MM.1S (cell line): ENCODE measurements at regions not wholly inside any gene's neighbourhood (a gene's known extent, or its start where the extent isn't known, plus 50 kb on each side); places are given as distances from the start of the nearest gene placed in this dataset.

Experiments
- DNase-seq: peaks from one replicate; pipeline ENCODE4 v3.0.0-alpha.2; 2015
- H2AFZ ChIP-seq: fragments of 300-600 bp; sonication (generic); 2 replicates; pipeline ENCODE4 v1.6.0; 2016; ENCODE audit warnings: antibody characterized with exemption, low read length
- H3F3A ChIP-seq: fragments of 300-600 bp; sonication (generic); 2 replicates; pipeline ENCODE4 v1.6.1; 2016; ENCODE audit warnings: mild to moderate bottlenecking, antibody characterized with exemption, low read length, moderate library complexity, mixed read lengths; ENCODE audit not compliant: insufficient read depth
- H3K27ac ChIP-seq: fragments of 300-600 bp; sonication (generic); 2 replicates; pipeline ENCODE4 v1.5.1; 2016; ENCODE audit warnings: mild to moderate bottlenecking, low read length
- H3K27me3 ChIP-seq: fragments of 300-600 bp; sonication (generic); replicated peaks from 2 replicates; pipeline ENCODE4 v1.6.0; 2016; ENCODE audit warnings: low read length; ENCODE audit not compliant: insufficient read depth
- H3K36me3 ChIP-seq: fragments of 300-600 bp; sonication (generic); replicated peaks from 2 replicates; pipeline ENCODE4 v1.6.1; 2016; ENCODE audit warnings: mild to moderate bottlenecking, low read length, mixed read lengths; ENCODE audit not compliant: insufficient read depth
- H3K4me1 ChIP-seq: fragments of 300-600 bp; sonication (generic); 2 replicates; pipeline ENCODE4 v1.6.1; 2016; ENCODE audit warnings: low read length, mixed read lengths
- H3K4me2 ChIP-seq: fragments of 300-600 bp; sonication (generic); 2 replicates; pipeline ENCODE4 v1.6.0; 2016; ENCODE audit warnings: low read depth, low read length
- H3K4me3 ChIP-seq: fragments of 300-600 bp; sonication (generic); 2 replicates; pipeline ENCODE4 v1.5.1; 2016; ENCODE audit warnings: low read length, mixed read lengths
- H3K79me2 ChIP-seq: fragments of 300-600 bp; sonication (generic); 2 replicates; pipeline ENCODE4 v1.6.1; 2016; ENCODE audit warnings: mixed run types, low read length, mixed read lengths
- H3K9ac ChIP-seq: fragments of 300-600 bp; sonication (generic); 2 replicates; pipeline ENCODE4 v1.6.1; 2016; ENCODE audit warnings: low read length, mixed read lengths
- H3K9me2 ChIP-seq: fragments of 300-600 bp; sonication (generic); replicated peaks from 2 replicates; pipeline ENCODE4 v1.6.1; 2016; ENCODE audit warnings: mild to moderate bottlenecking, low read length, mixed read lengths; ENCODE audit not compliant: insufficient read depth
- H3K9me3 ChIP-seq: fragments of 300-600 bp; sonication (generic); replicated peaks from 2 replicates; pipeline ENCODE4 v1.6.1; 2016; ENCODE audit warnings: mild to moderate bottlenecking, low read length, mixed read lengths; ENCODE audit not compliant: insufficient read depth
- H4K20me1 ChIP-seq: fragments of 300-600 bp; sonication (generic); 2 replicates; pipeline ENCODE4 v1.6.1; 2016; ENCODE audit warnings: mild to moderate bottlenecking, low read length, moderate library complexity, mixed read lengths; ENCODE audit not compliant: insufficient read depth
- EZH2 ChIP-seq: fragments of 300-600 bp; sonication (generic); optimal IDR thresholded peaks from 2 replicates; pipeline ENCODE3; 2017; ENCODE audit warnings: low read depth, mild to moderate bottlenecking, antibody characterized with exemption, low read length, mixed read lengths
- EZH2phosphoT487 ChIP-seq: fragments of 300-600 bp; sonication (generic); IDR thresholded peaks from 2 replicates; pipeline ENCODE4 v1.6.1; 2018; ENCODE audit warnings: antibody characterized with exemption, low read length
- TF ChIP-seq, protein P1 (sequence below): fragments of 300-600 bp; sonication (generic); IDR thresholded peaks from 2 replicates; pipeline ENCODE4 v1.5.1; 2016; ENCODE audit warnings: antibody characterized with exemption, low read length, mixed read lengths

- Histone ChIP-seq H3K9me2 (no peaks in the 10 kb centered on the region), H3K9me3 (no peaks in the 10 kb centered on the region), H3K9ac (no peak overlapping the region), H3F3A (no peaks in the 10 kb centered on the region), H3K4me2 (no peak overlapping the region), H3K4me1 (no peaks in the 10 kb centered on the region), H2AFZ (no peak overlapping the region), H3K27ac (no peak overlapping the region), H3K36me3 (no peaks in the 10 kb centered on the region), H3K79me2 (no peaks in the 10 kb centered on the region), H4K20me1 (no peaks in the 10 kb centered on the region), H3K4me3 (no peak overlapping the region), H3K27me3 (no peaks in the 10 kb centered on the region)
- DNase-seq = no peak
- TF ChIP-seq, protein P1, sequence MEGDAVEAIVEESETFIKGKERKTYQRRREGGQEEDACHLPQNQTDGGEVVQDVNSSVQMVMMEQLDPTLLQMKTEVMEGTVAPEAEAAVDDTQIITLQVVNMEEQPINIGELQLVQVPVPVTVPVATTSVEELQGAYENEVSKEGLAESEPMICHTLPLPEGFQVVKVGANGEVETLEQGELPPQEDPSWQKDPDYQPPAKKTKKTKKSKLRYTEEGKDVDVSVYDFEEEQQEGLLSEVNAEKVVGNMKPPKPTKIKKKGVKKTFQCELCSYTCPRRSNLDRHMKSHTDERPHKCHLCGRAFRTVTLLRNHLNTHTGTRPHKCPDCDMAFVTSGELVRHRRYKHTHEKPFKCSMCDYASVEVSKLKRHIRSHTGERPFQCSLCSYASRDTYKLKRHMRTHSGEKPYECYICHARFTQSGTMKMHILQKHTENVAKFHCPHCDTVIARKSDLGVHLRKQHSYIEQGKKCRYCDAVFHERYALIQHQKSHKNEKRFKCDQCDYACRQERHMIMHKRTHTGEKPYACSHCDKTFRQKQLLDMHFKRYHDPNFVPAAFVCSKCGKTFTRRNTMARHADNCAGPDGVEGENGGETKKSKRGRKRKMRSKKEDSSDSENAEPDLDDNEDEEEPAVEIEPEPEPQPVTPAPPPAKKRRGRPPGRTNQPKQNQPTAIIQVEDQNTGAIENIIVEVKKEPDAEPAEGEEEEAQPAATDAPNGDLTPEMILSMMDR = no peak
- TF ChIP-seq EZH2 = no peak
- TF ChIP-seq EZH2phosphoT487 = no peak
Observed at GRCh38 chr2:144876013-144876412, 356.1 kb upstream of the ZEB2 start.

DNA sequence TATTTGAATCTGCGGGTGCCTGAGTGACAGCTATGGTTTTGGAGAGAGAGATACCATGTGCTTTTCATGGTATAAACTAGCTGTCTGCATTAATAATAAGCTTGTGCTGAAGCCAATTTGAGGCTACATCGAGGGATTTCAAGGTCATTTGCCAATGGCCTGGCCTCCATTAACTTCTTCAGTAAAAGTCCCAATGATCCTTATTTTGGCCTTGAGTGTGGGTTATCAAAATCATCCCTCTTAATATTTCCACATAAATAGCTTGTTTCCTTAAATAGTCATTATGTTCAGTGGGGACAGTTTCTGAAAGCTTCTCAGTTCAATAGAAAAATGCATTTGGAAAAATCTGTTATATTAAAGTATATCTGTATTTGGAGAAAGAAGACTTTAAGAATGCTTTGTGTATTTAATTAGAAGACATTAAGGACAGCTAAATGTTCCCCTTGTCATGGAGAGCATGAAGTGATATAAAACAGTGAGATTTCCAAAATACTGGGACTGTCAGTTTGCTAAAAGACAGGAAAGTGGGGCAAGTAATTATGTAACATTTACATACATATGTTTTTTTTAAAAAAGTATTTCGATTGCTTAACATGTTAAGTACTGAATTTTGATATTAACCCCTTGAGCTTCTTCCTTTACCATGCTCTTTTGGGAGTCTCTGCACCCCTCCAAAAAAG lies 355.5 kb upstream of the ZEB2 start:
- no peak overlapping the region for H3K4me3 ChIP-seq
- H4K20me1 ChIP-seq = no peaks in the 10 kb centered on the region
- no peaks in the 10 kb centered on the region for H3K79me2 ChIP-seq
- H3K27me3 ChIP-seq = no peaks in the 10 kb centered on the region
- no peaks in the 10 kb centered on the region for H3K36me3 ChIP-seq
- no peak overlapping the region for H2AFZ ChIP-seq
- H3K9me2 ChIP-seq = no peaks in the 10 kb centered on the region
- no peaks in the 10 kb centered on the region for H3K4me1 ChIP-seq
- no peak overlapping the region for H3K27ac ChIP-seq
- H3K9ac ChIP-seq = no peak overlapping the region
- H3F3A ChIP-seq = no peaks in the 10 kb centered on the region
- DNase-seq = no peak
- no peaks in the 10 kb centered on the region for H3K9me3 ChIP-seq
- TF ChIP-seq EZH2phosphoT487 (no peak), EZH2 (no peak)
- TF ChIP-seq, protein P1 = no peak
- H3K4me2 ChIP-seq = no peak overlapping the region

DNA sequence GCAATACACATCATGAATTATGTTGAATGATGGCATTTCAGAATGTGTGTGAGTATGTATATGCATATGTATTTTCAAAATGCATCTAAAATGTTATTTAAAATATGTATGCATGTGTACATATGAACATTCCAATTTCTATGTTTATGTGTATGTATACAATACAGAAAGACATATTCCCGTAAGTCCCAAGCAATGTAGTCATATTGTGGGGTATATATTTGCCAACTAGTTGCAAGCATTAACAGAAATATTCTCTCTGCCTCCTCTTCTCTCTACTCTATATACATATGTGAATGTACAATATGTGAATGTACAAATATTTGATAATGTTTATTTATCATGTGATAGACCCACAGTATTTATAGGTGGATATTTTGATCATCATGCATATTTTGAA lies 345.8 kb upstream of the ZEB2 start:
- no peaks in the 10 kb centered on the region for H3K79me2 ChIP-seq

More for the DNA sequence above, 345.8 kb upstream of the ZEB2 start:
- H3K27me3 ChIP-seq = no peaks in the 10 kb centered on the region
- H4K20me1 ChIP-seq = no peaks in the 10 kb centered on the region
- H3K4me2 ChIP-seq = no peak overlapping the region
- no peak overlapping the region for H3K9ac ChIP-seq
- H3K36me3 ChIP-seq = no peaks in the 10 kb centered on the region
- no peaks in the 10 kb centered on the region for H3F3A ChIP-seq
- no peak overlapping the region for H2AFZ ChIP-seq
- 0 out of 2 replicates have a peak, but pooled peaks cover 3% of the 10 kb centered on the region for H3K9me2 ChIP-seq
- DNase-seq = no peak
- no peak overlapping the region for H3K27ac ChIP-seq
- TF ChIP-seq EZH2 (no peak), EZH2phosphoT487 (no peak)
- TF ChIP-seq, protein P1 = no peak
- H3K4me3 ChIP-seq = no peak overlapping the region
- H3K9me3 ChIP-seq = no peaks in the 10 kb centered on the region
- H3K4me1 ChIP-seq = no peaks in the 10 kb centered on the region
